Tibial nerve (tissue), 4 donors: ENCODE measurements at regions not wholly inside any gene's neighbourhood (a gene's known extent, or its start where the extent isn't known, plus 50 kb on each side); places are given as distances from the start of the nearest gene placed in this dataset.

ENCODE experiments used
- DNase-seq, 2 donors: peaks; one replicate each; pipeline ENCODE4 v3.0.0-alpha.2; 2019; ENCODE audit warnings: low spot score in 2 of 2
- H3K27ac ChIP-seq, 4 donors: fragments of 200-600 bp; sonication (generic) in 3 of 4; one replicate each; pipeline ENCODE4 v1.5.1; 2017 to 2019; ENCODE audit warnings: mild to moderate bottlenecking in 1 of 4
- H3K27me3 ChIP-seq, 2 donors: fragments of 200-600 bp; sonication (generic) in 1 of 2; one replicate each; pipeline versions ENCODE4 v1.5.1 to v1.6.0; 2017 to 2019
- H3K36me3 ChIP-seq, 3 donors: fragments of 200-600 bp; sonication (generic); one replicate each; pipeline ENCODE4 v1.5.1; 2018 to 2019
- H3K4me1 ChIP-seq, 4 donors: fragments of 200-600 bp; sonication (generic) in 3 of 4; one replicate each; pipeline ENCODE4 v1.5.1; 2017 to 2019
- H3K4me3 ChIP-seq, 4 donors: fragments of 200-600 bp; sonication (generic) in 3 of 4; one replicate each; pipeline ENCODE4 v1.5.1; 2017 to 2019; ENCODE audit warnings: mild to moderate bottlenecking in 1 of 4, moderate library complexity in 1 of 4
- H3K9me3 ChIP-seq, 4 donors: fragments of 200-600 bp; sonication (generic) in 3 of 4; one replicate each; pipeline ENCODE4 v1.5.1; 2017 to 2019
- EP300 ChIP-seq, 2 donors: sonication (generic); formaldehyde crosslinking; IDR thresholded peaks; one replicate each; pipeline ENCODE4 v1.6.1; 2017; ENCODE audit warnings: antibody characterized with exemption in 2 of 2, mild to moderate bottlenecking in 1 of 2
- POLR2A ChIP-seq, 2 donors: fragments of 450-650 bp; IDR thresholded peaks; one replicate each; pipeline ENCODE4 v1.6.1; 2017; ENCODE audit warnings: antibody characterized with exemption in 2 of 2, mild to moderate bottlenecking in 2 of 2, moderate library complexity in 2 of 2
- WGBS, 2 donors: methylation state at CpG; one replicate each; pipeline ENCODE4 v1.1.5; 2018; 5-methylcytosine and 5-hydroxymethylcytosine counted together
- TF ChIP-seq, protein P1 (sequence below), 5 experiments: fragments of 200-600 bp in 3 of 5; fragments of 450-650 bp in 2 of 5; sonication (generic) in 3 of 5; IDR thresholded peaks; one replicate each; pipeline ENCODE4 v1.5.1; 2016 to 2019; ENCODE audit warnings: antibody characterized with exemption in 5 of 5, mild to moderate bottlenecking in 3 of 5, moderate library complexity in 2 of 5

DNA sequence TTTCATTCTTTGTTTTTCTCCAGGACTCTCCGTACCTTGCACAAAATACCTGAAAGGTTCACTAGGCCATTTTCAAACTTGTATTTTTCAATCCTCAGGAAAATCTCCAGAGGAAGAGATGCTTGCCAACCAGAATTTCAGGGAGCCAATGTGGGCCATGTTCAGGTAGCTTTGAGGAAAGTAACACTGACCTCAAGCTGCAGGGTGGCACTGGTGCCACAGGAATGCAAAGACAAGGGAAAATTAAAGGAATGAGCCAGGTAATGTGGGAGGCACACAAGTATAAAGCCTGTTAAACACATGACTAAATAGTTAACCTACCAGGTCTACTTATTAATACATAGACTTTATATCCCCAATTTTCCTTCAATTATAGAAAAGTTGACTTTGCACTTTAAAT, 51.9 kb upstream of the GAP43 start:
- Histone ChIP-seq H3K27ac (no peak overlapping the region), H3K36me3 (no peaks in the 10 kb centered on the region), H3K4me1 (no peaks in the 10 kb centered on the region), H3K27me3 (no peaks in the 10 kb centered on the region), H3K9me3 (no peaks in the 10 kb centered on the region), H3K4me3 (no peak overlapping the region)
- no peak for DNase-seq
- TF ChIP-seq EP300 (IDR thresholded peaks at IDR 0.05): no peak
- no peak for TF ChIP-seq POLR2A (IDR thresholded peaks at IDR 0.05)
- TF ChIP-seq, protein P1, sequence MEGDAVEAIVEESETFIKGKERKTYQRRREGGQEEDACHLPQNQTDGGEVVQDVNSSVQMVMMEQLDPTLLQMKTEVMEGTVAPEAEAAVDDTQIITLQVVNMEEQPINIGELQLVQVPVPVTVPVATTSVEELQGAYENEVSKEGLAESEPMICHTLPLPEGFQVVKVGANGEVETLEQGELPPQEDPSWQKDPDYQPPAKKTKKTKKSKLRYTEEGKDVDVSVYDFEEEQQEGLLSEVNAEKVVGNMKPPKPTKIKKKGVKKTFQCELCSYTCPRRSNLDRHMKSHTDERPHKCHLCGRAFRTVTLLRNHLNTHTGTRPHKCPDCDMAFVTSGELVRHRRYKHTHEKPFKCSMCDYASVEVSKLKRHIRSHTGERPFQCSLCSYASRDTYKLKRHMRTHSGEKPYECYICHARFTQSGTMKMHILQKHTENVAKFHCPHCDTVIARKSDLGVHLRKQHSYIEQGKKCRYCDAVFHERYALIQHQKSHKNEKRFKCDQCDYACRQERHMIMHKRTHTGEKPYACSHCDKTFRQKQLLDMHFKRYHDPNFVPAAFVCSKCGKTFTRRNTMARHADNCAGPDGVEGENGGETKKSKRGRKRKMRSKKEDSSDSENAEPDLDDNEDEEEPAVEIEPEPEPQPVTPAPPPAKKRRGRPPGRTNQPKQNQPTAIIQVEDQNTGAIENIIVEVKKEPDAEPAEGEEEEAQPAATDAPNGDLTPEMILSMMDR (IDR thresholded peaks at IDR 0.05): no peak
- WGBS, 2 donors: 70 to 86% methylated on average over 1 of the region's 1 CpG
